ENCODE measurements at regions not wholly inside any gene's neighbourhood (a gene's known extent, or its start where the extent isn't known, plus 50 kb on each side); places are given as distances from the start of the nearest gene placed in this dataset.

DNA sequence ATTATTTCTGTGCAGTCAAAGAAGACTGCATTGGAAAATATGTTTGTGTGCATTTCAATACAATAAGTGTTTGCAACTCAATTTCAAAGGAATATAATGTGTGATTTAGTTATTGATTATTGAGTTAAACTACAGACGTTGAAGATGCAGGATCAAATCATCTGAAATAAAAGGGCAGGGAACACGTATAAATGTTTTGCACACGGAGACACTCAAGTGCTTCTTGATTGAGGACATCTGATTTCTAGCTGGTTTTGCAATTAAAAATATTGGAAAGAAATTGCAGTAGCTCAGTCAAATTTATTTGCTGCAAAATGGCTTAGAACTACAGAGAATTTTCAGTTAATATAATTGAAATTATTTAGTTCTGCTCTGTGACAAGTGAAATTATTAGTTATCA is 412.7 kb downstream of the UTRN start:
- TF ChIP-seq ZNF274 (IDR thresholded peaks at IDR 0.05; ENCODE audit: low read depth, low read length) = no peak
- TF ChIP-seq YY1 (IDR thresholded peaks at IDR 0.05; ENCODE audit: insufficient read depth, insufficient read length) = no peak

Data from NT2/D1 (cell line).